ENCODE measurements at regions not wholly inside any gene's neighbourhood (a gene's known extent, or its start where the extent isn't known, plus 50 kb on each side); places are given as distances from the start of the nearest gene placed in this dataset.

DNA sequence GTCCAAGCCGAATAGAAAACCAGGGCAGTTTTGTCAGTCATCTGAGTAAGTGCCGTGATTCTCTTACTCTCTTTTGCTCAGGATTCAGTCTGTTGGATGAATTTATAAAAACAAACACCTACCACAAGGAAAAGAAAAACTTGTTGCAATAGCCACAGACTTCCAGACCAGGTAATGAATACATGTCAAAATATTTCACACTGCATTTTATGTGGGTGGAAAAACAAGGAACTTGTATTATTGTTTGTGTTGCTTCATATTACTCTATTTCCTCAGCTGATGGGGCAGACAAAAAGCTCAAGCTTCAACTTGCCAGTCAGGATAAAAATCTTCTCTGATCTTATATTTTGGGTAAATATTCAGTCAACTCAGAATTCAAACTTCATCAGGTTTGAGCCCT is 1125.7 kb downstream of the NLGN4Y start:
- no peak for DNase-seq (ENCODE audit: low spot score)

- no peak for DNase-seq (ENCODE audit: low spot score)
Measured at GRCh38 chrY:15688531-15688930, 1164.2 kb downstream of the NLGN4Y start.

GRCh38 chrY:15689994-15690393 is 1165.7 kb downstream of the NLGN4Y start:
- DNase-seq (ENCODE audit: low spot score): no peak

- DNase-seq (ENCODE audit: low spot score): no peak
Measured at GRCh38 chrY:15702131-15702530, 1177.8 kb downstream of the NLGN4Y start.

DNA sequence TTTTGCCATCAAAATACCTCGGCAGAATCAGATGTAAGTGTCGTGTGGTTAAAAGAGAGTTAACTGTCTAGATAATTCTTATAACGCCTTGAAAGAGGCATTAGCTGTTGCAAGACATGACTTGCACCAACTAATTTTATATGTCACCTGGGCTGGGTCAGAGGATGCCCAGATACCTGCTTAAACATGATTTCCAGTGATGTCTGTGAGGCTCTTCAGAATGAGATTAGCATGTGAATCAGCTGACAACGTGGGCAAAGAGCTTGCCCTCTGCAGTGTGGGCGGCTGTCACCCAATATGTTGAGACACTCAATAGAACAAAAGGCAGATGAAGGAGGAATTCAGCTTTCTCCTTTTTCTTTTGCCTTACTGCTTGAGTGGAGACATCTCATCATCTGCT is 1180.6 kb downstream of the NLGN4Y start:
- no peak for DNase-seq (ENCODE audit: low spot score)

- DNase-seq (ENCODE audit: low spot score): no peak
Measured at GRCh38 chrY:15749533-15750433, 1225.5 kb downstream of the NLGN4Y start.

GRCh38 chrY:15751001-15751400 is 1226.7 kb downstream of the NLGN4Y start:
- no peak for DNase-seq (ENCODE audit: low spot score)

- DNase-seq (ENCODE audit: low spot score): no peak
Measured at GRCh38 chrY:15756266-15756665, 1231.9 kb downstream of the NLGN4Y start.

DNA sequence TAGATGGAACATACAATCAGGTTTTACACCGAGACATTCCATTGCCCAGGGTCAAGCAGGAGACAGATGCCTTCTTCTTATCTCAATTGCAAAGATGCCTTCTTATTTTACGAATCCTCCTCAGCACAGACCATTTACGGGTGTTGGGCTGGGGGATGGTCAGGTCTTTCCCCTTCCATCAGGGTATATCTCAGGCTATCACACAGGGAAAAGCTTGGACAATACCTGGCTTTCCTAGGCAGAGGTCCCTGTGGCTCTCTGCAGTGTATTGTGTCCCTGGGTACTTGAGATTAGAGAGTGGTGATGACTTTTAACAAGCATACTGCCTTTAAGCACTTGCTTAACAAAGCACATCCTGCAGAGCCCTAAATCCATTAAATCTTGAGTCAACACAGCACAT is 1249.2 kb downstream of the NLGN4Y start:
- no peak for DNase-seq (ENCODE audit: low spot score)

DNA sequence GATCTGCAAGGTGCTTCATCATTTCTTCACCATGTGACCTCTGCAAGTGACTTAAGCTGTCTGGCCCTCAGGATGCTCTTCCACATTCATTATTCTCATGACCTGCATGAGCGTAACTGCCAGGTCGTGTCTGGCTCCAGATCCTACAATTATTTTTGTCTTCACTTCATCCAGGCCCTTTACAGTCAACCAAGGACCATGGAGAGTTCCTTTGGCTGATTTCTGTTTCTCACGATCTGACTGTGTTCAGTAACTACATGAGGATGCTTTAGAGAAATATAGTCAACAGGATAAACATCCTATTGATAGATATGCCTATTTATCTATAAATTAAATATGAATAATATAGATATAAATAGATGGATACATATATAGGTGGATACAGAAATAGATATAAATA is 1251.6 kb downstream of the NLGN4Y start:
- no peak for DNase-seq (ENCODE audit: low spot score)

DNA sequence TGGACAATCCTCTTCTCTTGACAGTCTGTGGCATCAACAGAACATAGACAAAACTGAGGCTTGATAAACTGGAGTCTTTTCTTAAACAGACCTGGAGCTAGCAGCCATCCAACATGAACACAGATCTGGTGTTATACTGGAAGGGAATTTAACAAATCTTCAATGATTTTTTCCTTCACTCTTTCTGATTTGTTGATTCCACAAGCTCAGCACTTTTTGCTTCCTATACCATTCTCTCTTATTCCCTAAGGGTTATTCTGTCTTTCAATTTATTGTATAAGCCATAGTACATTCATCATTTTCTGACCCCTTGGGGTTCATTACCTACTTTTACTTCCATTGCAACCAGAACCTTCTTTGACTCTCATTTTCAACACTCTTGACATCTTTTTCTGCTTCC is 1255.6 kb downstream of the NLGN4Y start:
- no peak for DNase-seq (ENCODE audit: low spot score)

DNA sequence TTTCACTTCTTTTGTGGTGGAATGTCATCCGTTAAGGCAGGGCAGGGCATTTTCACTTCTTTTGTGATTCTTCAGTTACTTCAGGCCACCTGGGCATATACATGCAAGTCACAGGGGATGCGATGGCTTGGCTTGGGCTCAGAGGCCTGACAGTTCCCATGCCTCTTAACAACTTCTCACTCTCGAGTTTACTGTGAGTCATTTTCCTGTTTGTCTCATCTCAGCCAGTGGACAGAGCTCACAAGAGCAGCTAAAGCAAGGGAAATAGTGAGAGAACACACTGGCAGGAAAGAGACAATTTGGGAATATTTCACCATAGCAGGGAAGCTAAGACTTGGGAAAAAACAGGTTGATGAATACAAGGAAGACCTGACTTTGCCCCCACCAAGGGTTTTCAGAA is 1275.7 kb downstream of the NLGN4Y start:
- DNase-seq (ENCODE audit: low spot score): no peak

GRCh38 chrY:15805985-15806384 is 1281.7 kb downstream of the NLGN4Y start:
- DNase-seq (ENCODE audit: low spot score): no peak

- DNase-seq (ENCODE audit: low spot score): no peak
Measured at GRCh38 chrY:15814241-15814640, 1289.9 kb downstream of the NLGN4Y start.

Data from AG20443 (cell line).